ENCODE measurements at regions not wholly inside any gene's neighbourhood (a gene's known extent, or its start where the extent isn't known, plus 50 kb on each side); places are given as distances from the start of the nearest gene placed in this dataset.
A peak's percentile ranks its signal among the peaks of the same experiment; 100 is the strongest.

GRCh38 chr4:180665994-180666824, 1577.0 kb upstream of the TENM3 start:
- Histone ChIP-seq H3K36me3 (ENCODE audit: control insufficient read depth in 2 of 3, insufficient read depth in 3 of 3, low read length in 3 of 3) (no peaks in the 10 kb centered on the region), H3K4me1 (ENCODE audit: control insufficient read depth in 2 of 3, insufficient read depth in 2 of 3, low read depth in 1 of 3, low read length in 3 of 3) (no peaks in the 10 kb centered on the region), H3K27me3 (ENCODE audit: control insufficient read depth, insufficient read depth, low read length) (no peaks in the 10 kb centered on the region), H3K9me3 (ENCODE audit: control insufficient read depth in 2 of 3, insufficient read depth in 1 of 3, low read length in 3 of 3) (no peaks in the 10 kb centered on the region), H3K4me3 (ENCODE audit: low read length in 3 of 3) (no peak overlapping the region), H3K27ac (ENCODE audit: low read depth in 2 of 2, low read length in 2 of 2) (no peak overlapping the region), H3K9ac (ENCODE audit: low read length in 3 of 3) (no peak overlapping the region)
- intact Hi-C loops (cut with DNase I) = no loop called here
- peak; percentile 59 for TF ChIP-seq CTCF (IDR thresholded peaks at IDR 0.05; ENCODE audit: borderline replicate concordance, extremely low read depth, insufficient read depth)
- peak in 4 of 5 donors; percentile 44 to 87 (median 64) for DNase-seq
- no peak for FAIRE-seq

GRCh38 chr4:180668732-180669131, 1574.5 kb upstream of the TENM3 start:
- TF ChIP-seq CTCF (IDR thresholded peaks at IDR 0.05; ENCODE audit: borderline replicate concordance, extremely low read depth, insufficient read depth) = no peak
- intact Hi-C loops (cut with DNase I) = no loop called here
- no peak for DNase-seq
- no peaks in the 10 kb centered on the region for H3K36me3 ChIP-seq (ENCODE audit: control insufficient read depth in 2 of 3, insufficient read depth in 3 of 3, low read length in 3 of 3)
- no peak overlapping the region for H3K27ac ChIP-seq (ENCODE audit: low read depth in 2 of 2, low read length in 2 of 2)
- H3K4me3 ChIP-seq (ENCODE audit: low read length in 3 of 3) = no peak overlapping the region
- FAIRE-seq = no peak
- H3K27me3 ChIP-seq (ENCODE audit: control insufficient read depth, insufficient read depth, low read length) = no peaks in the 10 kb centered on the region
- H3K9me3 ChIP-seq (ENCODE audit: control insufficient read depth in 2 of 3, insufficient read depth in 1 of 3, low read length in 3 of 3) = no peaks in the 10 kb centered on the region
- no peak overlapping the region for H3K9ac ChIP-seq (ENCODE audit: low read length in 3 of 3)
- no peaks in the 10 kb centered on the region for H3K4me1 ChIP-seq (ENCODE audit: control insufficient read depth in 2 of 3, insufficient read depth in 2 of 3, low read depth in 1 of 3, low read length in 3 of 3)

- no peak for TF ChIP-seq CTCF (IDR thresholded peaks at IDR 0.05; ENCODE audit: borderline replicate concordance, extremely low read depth, insufficient read depth)
Observed at GRCh38 chr4:180669680-180670079, 1573.5 kb upstream of the TENM3 start.

More at GRCh38 chr4:180669680-180670079, 1573.5 kb upstream of the TENM3 start:
- peak in 1 of 5 donors; percentile 45 for DNase-seq
- no peak overlapping the region for H3K9ac ChIP-seq (ENCODE audit: low read length in 3 of 3)
- no peak overlapping the region for H3K4me3 ChIP-seq (ENCODE audit: low read length in 3 of 3)
- no peaks in the 10 kb centered on the region for H3K27me3 ChIP-seq (ENCODE audit: control insufficient read depth, insufficient read depth, low read length)
- intact Hi-C loops (cut with DNase I) = no loop called here
- no peaks in the 10 kb centered on the region for H3K36me3 ChIP-seq (ENCODE audit: control insufficient read depth in 2 of 3, insufficient read depth in 3 of 3, low read length in 3 of 3)
- H3K9me3 ChIP-seq (ENCODE audit: control insufficient read depth in 2 of 3, insufficient read depth in 1 of 3, low read length in 3 of 3) = no peaks in the 10 kb centered on the region
- FAIRE-seq = no peak
- H3K27ac ChIP-seq (ENCODE audit: low read depth in 2 of 2, low read length in 2 of 2) = no peak overlapping the region
- no peaks in the 10 kb centered on the region for H3K4me1 ChIP-seq (ENCODE audit: control insufficient read depth in 2 of 3, insufficient read depth in 2 of 3, low read depth in 1 of 3, low read length in 3 of 3)

All from kidney (tissue), 13 donors.